Endothelial cell (in vitro differentiated cells): ENCODE measurements at regions not wholly inside any gene's neighbourhood (a gene's known extent, or its start where the extent isn't known, plus 50 kb on each side); places are given as distances from the start of the nearest gene placed in this dataset.

Experiments used
- DNase-seq: peaks from one replicate; pipeline ENCODE4 v3.0.0; 2021; ENCODE audit warnings: low spot score
- H3K27ac Mint-ChIP-seq: one replicate; pipeline ENCODE4 v1.8.0; 2021; ENCODE audit warnings: mixed read lengths, inconsistent platforms; ENCODE audit not compliant: unreplicated experiment
- H3K27me3 Mint-ChIP-seq: one replicate; pipeline ENCODE4 v1.8.0; 2021; ENCODE audit warnings: mild to moderate bottlenecking, moderate library complexity, mixed read lengths, inconsistent platforms; ENCODE audit not compliant: unreplicated experiment
- H3K36me3 Mint-ChIP-seq: one replicate; pipeline ENCODE4 v1.8.0; 2021; ENCODE audit warnings: mild to moderate bottlenecking, low read depth, mixed read lengths, inconsistent platforms; ENCODE audit not compliant: unreplicated experiment
- H3K4me1 Mint-ChIP-seq: one replicate; pipeline ENCODE4 v1.8.0; 2021; ENCODE audit warnings: mild to moderate bottlenecking, mixed read lengths, inconsistent platforms; ENCODE audit not compliant: unreplicated experiment
- H3K4me3 Mint-ChIP-seq: one replicate; pipeline ENCODE4 v1.8.0; 2021; ENCODE audit warnings: mild to moderate bottlenecking, mixed read lengths, inconsistent platforms; ENCODE audit not compliant: unreplicated experiment
- H3K9me3 Mint-ChIP-seq: one replicate; pipeline ENCODE4 v1.8.0; 2021; ENCODE audit warnings: mixed read lengths, inconsistent platforms; ENCODE audit not compliant: unreplicated experiment
- TF ChIP-seq, protein P1 (sequence below): fragments of 200-600 bp; sonication (generic); IDR thresholded peaks from one replicate; pipeline ENCODE4 v1.5.0; 2021; ENCODE audit warnings: antibody characterized with exemption; ENCODE audit not compliant: unreplicated experiment

DNA sequence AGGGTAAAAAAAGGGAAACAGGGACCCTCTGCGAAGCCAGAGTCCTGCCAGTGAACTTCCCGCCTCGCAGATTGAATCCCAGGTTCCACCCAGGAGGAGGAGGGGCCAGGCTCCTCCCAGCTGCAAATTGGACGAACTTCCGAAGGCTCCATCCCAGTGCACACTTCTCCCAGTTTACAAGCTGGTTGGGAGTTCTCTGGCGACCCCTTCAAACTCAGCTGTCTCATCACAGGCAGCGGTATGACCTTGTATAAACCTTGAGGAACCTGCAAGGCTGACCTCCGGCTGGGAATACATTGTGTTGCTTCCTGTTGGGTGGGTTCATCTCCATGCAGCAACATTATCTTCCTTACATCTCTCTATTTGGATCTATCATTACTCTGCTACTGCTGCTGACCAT is 962.7 kb downstream of the GRIK2 start:
- TF ChIP-seq, protein P1, sequence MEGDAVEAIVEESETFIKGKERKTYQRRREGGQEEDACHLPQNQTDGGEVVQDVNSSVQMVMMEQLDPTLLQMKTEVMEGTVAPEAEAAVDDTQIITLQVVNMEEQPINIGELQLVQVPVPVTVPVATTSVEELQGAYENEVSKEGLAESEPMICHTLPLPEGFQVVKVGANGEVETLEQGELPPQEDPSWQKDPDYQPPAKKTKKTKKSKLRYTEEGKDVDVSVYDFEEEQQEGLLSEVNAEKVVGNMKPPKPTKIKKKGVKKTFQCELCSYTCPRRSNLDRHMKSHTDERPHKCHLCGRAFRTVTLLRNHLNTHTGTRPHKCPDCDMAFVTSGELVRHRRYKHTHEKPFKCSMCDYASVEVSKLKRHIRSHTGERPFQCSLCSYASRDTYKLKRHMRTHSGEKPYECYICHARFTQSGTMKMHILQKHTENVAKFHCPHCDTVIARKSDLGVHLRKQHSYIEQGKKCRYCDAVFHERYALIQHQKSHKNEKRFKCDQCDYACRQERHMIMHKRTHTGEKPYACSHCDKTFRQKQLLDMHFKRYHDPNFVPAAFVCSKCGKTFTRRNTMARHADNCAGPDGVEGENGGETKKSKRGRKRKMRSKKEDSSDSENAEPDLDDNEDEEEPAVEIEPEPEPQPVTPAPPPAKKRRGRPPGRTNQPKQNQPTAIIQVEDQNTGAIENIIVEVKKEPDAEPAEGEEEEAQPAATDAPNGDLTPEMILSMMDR = no peak
- Mint-ChIP-seq H3K27ac (no peak overlapping the region), H3K9me3 (no peaks in the 10 kb centered on the region), H3K4me1 (no peaks in the 10 kb centered on the region), H3K27me3 (no peaks in the 10 kb centered on the region), H3K4me3 (no peak overlapping the region), H3K36me3 (no peaks in the 10 kb centered on the region)
- no peak for DNase-seq

- no peak for DNase-seq
Measured at GRCh38 chr6:102355578-102355977, 962.1 kb downstream of the GRIK2 start.

DNA sequence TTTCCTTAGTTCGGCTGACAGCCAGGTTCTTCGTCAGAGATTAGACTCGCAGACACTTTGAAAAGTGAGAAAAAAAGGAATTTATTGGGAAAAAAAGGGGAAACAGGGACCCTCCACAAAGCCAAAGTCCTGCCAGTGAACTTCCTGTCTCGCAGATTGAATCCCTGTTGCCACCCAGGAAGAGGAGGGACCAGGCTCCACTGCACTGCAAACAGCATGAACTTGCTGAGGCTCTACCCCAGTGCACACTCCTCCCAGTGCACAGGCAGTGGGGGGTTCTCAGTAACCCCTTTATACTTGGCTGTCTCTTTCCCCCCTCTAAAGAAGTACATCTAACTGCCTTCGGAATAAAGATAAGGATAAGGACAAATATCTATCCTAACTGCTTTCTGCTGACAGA is 959.0 kb downstream of the GRIK2 start:
- H3K27me3 Mint-ChIP-seq = no peaks in the 10 kb centered on the region
- H3K9me3 Mint-ChIP-seq = no peaks in the 10 kb centered on the region
- no peak for DNase-seq
- H3K36me3 Mint-ChIP-seq = no peaks in the 10 kb centered on the region
- TF ChIP-seq, protein P1 = no peak
- H3K27ac Mint-ChIP-seq = no peak overlapping the region
- H3K4me3 Mint-ChIP-seq = no peak overlapping the region
- H3K4me1 Mint-ChIP-seq = no peaks in the 10 kb centered on the region

More at GRCh38 chr6:102355578-102355977, 962.1 kb downstream of the GRIK2 start:
- Mint-ChIP-seq H3K36me3 (no peaks in the 10 kb centered on the region), H3K9me3 (no peaks in the 10 kb centered on the region), H3K27ac (no peak overlapping the region), H3K4me3 (no peak overlapping the region), H3K4me1 (no peaks in the 10 kb centered on the region), H3K27me3 (no peaks in the 10 kb centered on the region)
- TF ChIP-seq, protein P1 = no peak

GRCh38 chr6:102344769-102345168 is 951.3 kb downstream of the GRIK2 start:
- H3K36me3 Mint-ChIP-seq = no peaks in the 10 kb centered on the region
- TF ChIP-seq, protein P1 = no peak
- H3K4me1 Mint-ChIP-seq = no peaks in the 10 kb centered on the region
- no peak overlapping the region for H3K27ac Mint-ChIP-seq
- no peaks in the 10 kb centered on the region for H3K27me3 Mint-ChIP-seq
- H3K4me3 Mint-ChIP-seq = no peak overlapping the region
- no peak for DNase-seq
- H3K9me3 Mint-ChIP-seq = no peaks in the 10 kb centered on the region

DNA sequence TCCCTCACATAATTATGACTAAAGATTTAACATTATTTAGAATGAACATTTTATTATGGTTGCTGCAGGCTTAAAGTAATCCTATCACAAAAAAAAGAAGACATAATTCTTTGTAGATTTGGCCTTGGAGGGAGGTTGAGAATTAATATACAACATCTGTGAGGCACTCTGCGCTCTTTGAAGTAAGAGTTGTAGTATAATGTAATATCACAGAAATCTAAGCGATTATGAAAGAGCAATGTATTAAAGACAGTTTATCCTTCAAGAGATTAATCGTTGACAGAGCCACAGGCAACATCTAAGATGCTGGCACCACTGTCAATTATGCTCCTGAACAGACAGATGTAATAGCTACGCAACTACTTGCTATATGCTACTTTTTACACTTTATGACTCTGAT is 946.8 kb downstream of the GRIK2 start:
- DNase-seq = no peak
- TF ChIP-seq, protein P1 = no peak
- no peaks in the 10 kb centered on the region for H3K27me3 Mint-ChIP-seq
- no peaks in the 10 kb centered on the region for H3K9me3 Mint-ChIP-seq
- H3K4me1 Mint-ChIP-seq = no peaks in the 10 kb centered on the region
- no peak overlapping the region for H3K4me3 Mint-ChIP-seq
- H3K27ac Mint-ChIP-seq = no peak overlapping the region
- no peaks in the 10 kb centered on the region for H3K36me3 Mint-ChIP-seq
